Dermis blood vessel endothelial cell (primary cell): ENCODE measurements at regions not wholly inside any gene's neighbourhood (a gene's known extent, or its start where the extent isn't known, plus 50 kb on each side); places are given as distances from the start of the nearest gene placed in this dataset.
"Not testable (repeated sequence)": the region's sequence is repeated elsewhere in the genome, so short reads cannot be mapped to it uniquely, and the experiment has no call there.

ENCODE experiments used
- DNase-seq: peaks from one replicate; pipeline ENCODE4 v3.0.0; 2010

DNA sequence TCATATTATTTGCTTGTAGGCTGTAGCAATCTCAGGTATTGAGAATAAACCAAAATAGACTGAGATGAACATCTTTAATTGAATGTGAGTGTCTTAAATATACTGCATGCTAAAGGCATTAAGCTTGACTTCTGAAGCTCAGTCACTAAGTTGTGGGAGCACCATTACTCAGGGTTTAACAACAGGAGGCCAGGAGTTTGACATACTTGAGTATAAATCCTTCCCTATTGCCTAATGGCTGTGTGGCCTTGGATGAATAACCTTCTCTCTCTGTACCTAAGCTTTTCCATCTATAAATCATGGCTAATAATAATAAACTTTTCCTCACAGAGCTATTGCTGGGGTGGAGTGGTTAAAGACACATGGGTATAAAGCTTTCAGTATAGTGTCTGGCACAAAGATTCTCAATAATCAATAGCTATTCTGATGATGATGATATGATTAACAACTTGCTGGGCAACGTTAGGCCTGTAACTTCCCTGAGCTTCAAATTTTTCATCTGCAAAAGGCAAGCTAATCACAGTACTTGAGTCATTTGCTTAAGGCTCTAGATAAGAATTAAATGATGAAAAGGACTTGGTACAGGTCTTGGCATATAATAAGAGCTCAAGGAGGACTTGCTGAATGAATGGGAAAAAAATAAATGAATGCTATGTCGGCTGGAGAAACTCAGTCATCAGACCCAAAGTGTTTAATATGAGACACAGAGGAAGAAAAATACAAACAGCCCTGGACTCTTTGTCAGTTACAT is 174.0 kb upstream of the IL12B start:
- no peak for DNase-seq

DNA sequence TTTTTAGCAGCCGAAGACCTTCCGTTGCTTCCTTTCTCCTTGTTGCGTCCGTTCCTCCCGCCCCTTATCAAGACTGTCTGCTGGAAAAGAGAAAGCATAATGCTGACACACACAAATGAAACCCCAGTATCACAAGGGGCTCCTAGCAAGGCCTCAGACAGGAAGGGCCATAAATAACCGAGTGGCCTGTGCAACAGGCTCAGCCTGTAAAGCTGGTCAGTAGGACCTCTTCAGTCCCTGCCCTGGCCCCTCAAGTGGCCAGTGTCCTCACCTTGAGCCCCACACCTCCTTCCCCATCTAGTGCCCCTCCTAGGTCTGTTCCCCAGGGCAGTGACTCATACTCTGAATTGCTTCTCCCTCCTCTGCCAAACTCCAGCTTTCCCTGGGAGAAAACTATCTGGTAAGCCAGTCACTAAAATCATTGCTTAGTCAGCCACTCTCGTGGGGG is 174.6 kb upstream of the IL12B start:
- no peak for DNase-seq

DNA sequence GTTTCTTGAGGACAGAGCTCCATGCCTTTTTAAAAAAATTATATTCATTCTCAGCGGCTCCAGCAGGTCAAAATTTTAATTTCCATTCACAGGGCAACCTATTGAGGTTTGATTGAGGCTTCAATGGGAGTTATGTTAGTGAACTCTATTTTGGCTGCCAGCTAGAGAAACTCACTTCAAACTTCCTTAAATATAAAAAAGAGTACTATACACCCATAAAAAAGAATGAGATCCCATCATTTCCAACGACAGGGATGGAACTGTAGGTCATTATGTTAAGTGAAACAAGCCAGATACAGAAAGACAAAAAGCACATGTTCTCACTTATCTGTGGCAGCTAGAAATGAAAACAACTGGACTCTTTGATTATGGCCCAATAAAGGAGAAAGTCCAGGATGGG is 176.8 kb upstream of the IL12B start:
- DNase-seq: no peak

DNA sequence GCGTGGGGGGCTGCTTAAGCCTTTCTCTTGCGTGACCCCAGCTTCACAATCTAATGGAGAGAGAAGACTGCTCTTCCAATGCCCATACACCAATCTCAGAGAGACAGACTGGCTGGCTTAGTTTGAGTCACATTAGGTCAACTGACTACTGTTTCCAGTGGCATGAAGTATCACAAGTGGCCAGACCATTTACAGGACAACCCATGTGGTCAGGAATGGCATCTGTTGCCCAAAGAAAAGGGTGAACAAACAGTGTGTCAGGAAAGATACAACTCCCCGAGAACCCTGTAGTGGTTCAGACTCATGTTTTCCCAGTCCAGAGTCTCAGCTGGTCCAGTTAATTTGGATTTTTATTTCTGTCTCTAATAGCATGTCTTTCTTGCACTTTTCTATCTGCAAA is 177.4 kb upstream of the IL12B start:
- no peak for DNase-seq

DNA sequence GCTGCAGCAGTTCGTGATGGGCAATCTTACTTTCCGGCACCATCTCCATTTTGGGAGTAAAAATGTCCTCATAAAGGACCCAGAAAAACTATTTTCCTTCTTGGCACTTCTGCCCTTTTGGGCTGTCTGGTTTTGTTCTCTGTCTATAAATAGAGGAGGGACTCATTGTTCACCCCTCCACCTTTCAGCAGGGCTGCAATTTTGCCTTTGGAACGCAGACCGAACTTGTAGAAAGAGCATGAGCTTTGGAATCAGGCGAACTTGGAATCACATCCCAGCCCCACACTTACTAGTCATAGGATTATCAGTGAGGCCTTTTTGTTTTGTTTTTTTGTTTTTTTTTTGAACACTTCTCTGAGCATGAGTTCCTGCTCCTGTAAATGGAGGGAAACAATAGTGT is 178.1 kb upstream of the IL12B start:
- DNase-seq: no peak

DNA sequence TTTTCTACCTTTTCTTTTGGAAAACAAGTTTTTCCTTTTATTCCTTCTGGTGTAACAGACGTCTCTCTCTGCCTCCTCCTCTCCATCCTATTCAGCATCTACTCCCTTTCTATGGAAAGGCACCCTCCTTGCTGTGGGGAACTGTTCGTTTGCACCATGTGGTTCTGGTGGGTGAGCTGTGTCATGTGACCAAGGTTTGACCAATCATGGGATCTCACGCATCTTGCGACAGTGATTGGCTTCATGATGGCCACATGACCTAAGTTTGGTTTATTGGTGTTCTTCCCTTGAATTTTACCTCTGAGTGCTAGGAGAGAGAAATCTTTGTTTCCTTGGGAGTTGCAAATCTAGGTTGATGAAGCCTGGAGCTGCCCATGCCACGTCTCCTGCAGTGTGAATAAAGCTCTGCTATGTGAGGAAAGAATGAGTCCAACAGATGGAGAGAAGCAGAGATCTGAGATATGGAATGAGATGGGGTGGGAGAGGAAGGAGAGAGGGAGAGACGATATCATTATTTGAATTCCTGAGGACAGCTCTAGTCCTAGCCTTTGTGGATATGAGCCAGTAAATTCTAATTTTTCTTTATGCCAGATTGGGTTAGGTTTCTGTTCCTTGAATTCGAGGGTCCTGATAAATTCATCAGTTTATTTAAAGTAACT is 178.8 kb upstream of the IL12B start:
- DNase-seq: no peak

DNA sequence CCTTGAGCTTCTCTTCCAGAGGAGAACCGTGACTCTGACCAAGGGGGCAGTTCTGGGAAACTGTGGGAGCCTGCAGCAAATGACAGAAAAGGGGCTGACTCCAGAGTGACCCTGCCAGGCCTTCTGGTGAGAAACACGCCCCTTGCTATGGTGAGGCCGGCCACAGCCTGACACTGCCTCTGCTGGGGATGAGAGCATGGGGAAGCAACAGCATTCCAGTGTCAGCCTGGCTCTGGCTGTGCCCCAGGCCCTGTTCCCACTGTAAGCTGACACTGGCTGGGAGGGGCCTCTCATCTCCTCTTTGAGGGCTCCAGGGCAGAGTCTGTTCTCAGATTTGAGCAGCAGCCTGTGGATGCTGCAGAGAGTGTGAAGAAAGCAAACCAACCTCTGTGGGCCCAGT is 180.0 kb upstream of the IL12B start:
- DNase-seq: no peak

DNA sequence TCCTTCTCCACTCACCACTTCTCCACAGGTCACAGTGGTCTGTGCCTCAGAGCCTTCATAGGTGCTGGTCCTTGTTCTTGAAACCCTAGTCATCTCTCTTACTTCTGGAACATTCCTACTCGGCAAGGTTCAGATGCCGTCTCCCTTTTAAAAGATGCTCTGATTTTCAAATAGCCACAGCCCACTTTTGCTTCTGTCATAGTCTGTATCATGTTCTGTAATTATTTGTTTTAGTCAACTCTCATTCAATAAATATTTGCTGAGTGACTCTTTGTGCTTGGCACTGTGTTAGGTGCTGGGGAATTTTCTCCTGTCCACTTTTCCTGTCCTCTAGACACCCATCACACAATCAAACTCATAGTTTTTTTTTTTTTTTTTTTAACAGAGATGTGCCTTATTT is 181.3 kb upstream of the IL12B start:
- no peak for DNase-seq

DNA sequence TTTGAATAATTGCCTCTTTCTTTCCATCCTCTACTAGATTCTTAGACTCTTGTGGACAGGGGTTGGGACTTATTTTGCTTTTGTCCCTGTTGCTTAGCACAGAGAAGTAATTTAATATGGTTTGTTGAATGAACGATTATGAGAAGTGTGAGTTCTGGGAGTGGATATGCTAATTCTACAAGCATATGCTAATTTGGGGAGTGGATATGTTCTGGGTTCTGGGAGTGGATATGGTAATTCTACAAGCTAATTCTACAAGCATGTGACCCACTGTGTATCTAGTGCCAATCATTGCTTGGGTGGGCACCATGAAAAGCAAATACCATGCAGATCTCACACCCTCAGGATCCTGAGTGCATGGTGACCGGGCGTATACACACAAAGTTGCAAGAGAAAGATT is 181.8 kb upstream of the IL12B start:
- DNase-seq: no peak

DNA sequence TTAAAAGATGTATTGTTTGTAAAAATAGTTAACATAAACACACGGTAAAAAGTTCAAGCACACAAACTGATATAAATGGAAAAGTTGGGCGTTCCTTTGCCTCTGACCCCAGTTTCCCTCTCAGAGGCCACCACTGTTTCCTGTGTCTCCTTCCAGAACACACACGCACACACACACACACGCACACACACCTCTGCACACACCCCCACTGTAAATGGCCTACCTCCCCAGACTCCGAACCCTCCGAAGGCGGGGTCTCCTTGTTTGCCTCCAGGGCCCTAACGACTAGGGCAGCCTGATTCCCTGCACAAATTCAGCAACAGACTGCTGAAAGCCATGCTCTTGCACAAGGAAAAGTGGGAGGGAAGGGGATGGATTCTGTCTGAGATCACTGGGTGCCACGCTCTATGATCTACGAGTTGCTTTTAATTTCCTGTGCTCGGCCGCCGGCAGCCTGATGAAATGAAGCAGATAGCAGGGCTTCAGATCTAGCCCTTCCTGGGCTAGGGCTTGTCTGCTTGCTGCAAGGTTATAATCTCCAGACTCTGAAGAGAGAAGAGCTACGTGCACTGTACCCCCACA is 184.0 kb upstream of the IL12B start:
- no peak for DNase-seq

DNA sequence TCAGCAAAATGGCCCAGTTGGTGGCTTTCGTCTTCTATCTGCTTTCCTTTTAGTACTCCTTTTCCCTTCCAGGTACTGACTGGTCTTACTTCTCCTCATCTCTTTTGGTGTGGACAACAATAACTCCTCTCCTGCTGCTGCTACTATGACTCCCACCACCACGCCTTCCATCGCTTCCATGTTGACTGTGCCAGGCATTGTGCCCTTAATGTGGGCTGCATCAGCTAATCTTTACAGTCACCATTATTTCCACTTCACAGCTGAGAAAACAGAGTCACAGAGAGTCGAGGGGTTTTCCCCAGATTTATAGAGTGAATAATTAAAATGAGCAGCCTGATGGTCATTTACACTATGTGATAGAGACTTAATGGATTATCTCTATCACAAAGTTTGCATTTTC is 184.9 kb upstream of the IL12B start:
- no peak for DNase-seq

DNA sequence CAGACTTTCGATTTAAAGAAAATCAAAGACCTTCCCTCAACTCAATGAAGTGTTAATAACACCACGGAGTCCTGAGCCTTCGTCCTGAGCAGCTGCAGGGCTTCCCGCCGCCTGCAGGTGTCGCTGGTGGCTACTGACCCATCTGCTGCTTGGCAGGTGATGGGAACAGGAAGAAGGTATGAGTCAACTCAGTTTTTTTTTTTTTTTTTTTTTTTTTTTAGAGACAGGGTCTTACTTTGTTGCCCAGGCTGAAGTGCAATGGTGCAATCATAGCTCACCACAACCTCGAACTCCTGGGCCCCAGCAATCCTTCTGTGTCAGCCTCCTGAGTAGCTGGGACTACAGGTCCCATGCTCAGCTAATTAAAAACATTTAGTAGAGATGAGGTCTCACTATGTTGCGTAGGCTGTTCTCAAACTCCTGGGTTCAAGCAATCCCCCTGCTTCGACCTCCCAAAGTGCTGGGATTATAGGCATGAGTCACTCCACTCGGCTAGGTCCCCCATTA is 185.7 kb upstream of the IL12B start:
- DNase-seq: peak; percentile 55

DNA sequence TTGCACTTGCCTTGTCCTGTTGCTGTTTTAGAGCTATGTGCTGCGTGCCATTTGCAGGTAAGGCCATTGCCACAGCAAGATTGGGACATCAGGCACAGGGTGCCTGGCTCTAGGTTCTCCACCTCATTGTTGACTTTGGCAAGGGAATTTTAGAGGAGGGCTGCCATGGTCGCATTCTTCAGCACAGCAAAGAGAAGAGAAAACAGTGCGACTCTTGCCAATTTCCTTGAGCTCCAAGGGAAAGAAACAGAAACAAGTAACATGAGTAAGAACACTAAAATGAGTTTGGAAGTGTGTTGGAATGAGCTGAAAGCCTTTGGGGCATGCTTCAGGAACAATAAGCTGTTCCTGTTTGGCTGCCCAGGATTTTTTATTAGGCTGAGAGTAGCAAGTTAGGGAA is 188.1 kb upstream of the IL12B start:
- no peak for DNase-seq

DNA sequence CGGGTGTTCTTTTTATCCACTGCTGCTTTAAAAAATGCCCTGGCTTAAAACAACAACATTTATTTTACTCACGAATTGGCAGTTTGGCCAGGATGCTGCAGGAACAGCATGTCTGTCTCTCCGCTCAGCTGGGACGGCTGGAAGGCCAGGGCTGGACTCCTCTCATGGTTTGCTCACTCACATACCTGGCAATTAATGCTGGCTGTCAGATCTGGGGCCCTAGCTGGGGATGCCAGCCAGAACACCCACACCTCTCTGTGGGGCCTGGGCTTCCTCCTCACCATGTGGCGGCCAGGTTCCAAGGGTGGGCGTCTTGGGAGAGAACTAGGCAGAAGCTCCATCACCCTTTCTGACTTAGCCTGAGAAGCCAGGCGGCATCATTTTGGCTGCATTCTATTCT is 189.1 kb upstream of the IL12B start:
- DNase-seq: no peak

DNA sequence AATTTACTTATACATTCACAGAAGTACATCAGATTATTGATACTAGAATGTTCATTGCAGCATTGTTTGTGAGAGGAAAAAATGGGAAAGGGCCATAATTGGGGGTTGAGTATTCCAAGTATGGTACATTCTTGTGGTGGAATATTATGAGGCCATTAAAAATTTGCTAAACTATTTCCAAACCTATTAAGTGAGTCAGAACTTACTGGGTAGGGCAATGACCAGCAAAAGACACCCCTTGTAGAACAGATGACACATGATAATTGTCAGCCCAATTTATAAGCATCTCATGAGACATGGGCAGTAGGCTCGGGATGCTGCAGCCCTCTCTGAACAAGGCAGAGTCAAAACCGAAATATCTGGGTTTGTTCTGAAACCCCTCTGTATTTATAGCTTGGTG is 192.6 kb upstream of the IL12B start:
- no peak for DNase-seq

DNA sequence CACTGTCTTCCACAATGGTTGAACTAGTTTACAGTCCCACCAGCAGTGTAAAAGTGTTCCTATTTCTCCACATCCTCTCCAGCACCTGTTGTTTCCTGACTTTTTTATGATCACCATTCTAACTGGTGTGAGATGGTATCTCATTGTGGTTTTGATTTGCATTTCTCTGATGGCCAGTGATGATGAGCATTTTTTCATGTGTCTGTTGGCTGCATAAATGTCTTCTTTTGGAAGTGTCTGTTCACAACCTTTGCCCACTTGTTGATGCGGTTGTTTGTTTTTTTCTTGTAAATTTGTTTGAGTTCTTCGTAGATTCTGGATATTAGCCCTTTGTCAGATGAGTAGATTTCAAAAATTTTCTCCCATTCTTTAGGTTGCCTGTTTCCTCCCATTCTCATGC is 194.0 kb upstream of the IL12B start:
- DNase-seq: not testable (repeated sequence)

DNA sequence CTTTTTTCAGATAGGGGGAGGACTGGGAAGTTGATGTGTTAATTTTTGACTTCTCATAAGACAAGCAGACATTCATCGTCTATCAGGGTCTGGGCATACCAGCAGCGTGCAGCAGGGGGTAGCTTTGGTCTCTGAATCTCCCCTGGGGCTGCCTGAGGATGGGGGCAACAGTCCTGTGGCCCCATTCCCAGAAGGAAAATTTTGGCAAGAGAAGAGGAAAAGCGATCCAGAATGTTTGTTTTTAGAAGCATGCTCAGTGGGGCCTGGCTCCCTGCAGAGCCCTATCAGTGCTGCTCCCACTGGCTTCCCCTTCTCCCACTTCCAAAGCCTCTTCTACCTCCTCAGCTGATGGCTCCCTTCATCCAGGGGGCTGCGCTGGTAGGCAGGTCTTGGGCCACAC is 194.8 kb upstream of the IL12B start:
- no peak for DNase-seq

DNA sequence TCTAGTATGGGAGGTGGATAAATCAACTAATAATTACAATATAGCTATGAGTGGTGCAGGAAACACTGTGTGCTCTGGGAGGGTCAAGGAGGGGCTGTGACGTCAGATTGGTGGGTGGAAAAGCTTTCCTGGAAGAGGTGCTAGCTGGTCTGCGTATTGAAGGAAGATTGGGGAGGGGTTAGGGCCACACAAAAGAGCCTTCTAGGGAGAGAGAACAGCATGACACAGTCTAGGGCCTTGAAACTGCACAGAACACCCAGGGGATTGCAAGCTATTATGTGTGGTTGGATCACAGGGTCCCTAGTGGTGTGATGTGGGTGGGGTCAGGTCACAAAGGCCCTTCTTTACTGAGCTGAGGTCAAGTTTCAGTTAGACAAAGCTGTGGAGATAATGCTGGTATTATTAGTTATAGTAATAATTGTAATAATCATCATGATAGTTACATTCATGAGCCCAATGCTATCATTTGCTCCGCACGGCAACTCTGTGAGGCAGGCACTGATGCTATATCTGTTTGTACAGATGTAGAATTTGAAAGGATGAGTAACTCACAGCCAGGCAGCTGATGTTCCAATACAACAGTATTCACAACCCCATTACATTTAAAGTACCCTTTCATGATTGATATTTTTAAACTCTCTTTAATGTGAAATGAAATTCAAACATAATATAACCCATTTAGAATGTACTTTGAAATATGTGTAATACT is 197.4 kb upstream of the IL12B start:
- no peak for DNase-seq

DNA sequence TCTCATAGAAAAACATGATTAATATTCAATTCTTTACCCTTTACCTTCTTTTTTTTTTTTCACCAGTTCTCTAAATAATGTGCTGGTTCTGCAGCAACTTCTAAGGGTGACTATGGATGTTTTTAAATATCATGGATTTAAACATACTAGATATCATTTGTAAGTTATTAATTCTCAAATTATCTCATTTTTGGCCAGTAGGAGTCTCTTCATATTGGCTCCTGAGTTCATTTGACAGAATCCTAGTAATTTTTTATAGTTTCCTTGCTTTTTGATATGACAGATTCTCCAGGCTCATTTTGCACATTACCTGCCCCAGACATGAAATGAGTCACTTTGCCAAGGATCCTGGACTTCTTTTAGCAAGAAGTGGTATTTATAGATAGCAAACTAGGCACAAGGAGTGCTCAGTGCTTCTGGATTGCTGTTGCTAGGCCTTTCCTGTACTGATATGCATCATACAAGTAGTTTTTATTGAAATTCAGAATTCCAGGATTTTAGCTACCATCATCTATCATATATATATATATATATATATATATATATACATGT is 201.3 kb upstream of the IL12B start:
- no peak for DNase-seq

DNA sequence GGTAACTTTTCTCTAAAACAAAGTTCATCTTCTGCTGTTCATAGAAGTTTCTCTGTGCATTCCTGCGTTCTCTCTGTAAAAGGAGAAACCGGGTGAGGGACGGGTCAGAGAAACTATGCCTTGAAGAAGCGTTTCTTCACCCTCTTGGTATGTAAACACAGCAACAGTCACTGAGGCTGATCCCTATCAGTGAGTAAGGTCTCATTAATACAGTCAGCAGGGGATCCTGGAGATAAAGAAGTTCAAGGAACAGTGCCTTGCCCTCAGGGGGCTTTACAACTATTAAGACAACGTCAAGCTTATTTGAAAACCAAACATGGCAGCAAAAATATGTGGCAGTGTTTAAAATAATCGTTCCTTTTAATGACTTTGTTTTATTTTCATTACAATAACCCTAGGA is 202.9 kb upstream of the IL12B start:
- no peak for DNase-seq

DNA sequence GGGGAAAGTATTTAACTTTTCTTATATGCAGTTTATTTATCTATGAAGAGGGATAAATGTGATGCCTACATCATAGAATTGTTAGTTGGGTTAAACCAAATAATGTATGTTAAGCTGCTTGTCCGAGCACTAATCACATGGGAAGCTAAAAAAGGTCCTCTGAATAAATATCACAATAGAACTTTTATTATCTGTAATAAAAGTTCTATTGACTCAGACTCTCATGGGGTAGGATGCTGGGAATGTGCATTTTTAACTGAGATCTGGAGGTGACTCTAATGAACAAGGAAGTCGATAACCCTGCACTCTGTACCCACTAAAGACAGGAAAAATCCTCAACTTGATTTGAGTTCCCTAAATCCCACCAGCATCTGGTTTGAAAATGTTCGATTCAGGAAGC is 205.9 kb upstream of the IL12B start:
- no peak for DNase-seq

DNA sequence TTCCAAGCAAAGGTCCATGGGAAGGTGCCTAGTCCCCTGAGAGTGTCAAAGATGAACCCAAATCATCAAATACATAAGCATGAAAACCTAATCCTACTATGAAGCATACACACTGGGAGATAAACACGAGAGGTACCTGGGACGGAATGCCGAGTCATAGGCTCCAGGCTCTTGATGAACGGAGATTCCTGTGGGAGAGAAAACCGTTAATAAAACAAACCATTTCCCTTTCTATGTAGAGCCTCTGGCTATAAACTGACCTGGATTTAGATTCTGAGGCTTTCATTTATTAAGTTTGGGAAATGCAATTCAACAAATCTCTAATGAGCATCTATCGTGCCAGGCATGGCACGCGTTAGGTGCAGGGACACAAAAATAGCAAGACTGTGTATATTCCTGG is 206.4 kb upstream of the IL12B start:
- no peak for DNase-seq

DNA sequence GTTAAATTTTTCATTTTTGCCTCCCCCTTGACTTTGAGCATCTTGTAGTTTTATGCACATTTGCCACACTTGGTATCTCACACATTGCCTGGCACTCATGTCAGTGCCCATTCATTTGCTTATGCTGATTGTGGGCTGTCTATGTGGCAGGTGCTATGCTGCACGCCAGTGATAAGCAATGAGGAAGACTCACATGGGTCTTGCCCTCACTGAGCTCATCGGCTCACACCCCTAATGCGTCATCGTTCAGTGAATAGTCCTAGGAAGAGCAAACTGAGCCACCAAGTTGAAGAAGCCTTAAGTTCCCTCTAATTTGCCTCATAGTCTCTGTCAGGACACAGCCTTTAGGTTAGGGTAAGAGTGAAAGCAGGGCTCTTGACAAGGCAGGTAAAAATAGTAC is 209.4 kb upstream of the IL12B start:
- DNase-seq: no peak
